ENCODE measurements at regions not wholly inside any gene's neighbourhood (a gene's known extent, or its start where the extent isn't known, plus 50 kb on each side); places are given as distances from the start of the nearest gene placed in this dataset.

DNA sequence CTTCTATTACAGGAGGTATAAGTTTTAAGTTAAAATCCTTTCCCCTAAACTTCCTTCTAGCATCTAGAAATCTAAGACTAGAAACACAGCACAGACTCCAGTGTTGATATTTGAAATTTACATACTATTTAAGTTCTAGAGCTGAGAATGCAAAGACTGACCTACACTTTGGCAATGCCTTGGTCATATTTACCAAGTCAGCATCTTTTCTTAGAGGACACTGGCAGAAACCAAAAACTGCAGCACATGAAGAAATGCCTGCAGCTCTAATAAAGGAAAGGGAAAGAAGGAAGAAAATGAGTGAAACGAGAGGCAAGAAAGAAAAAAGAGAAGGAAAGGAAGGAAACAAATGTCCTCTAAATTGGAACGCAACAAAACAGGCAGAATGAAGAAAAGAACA lies 443.7 kb upstream of the RASGEF1B start:
- no peaks in the 10 kb centered on the region for H3K27me3 ChIP-seq
- no peak overlapping the region for H3K27ac ChIP-seq
- no peaks in the 10 kb centered on the region for H3K36me3 ChIP-seq
- no peaks in the 10 kb centered on the region for H3K4me1 ChIP-seq
- H3K4me3 ChIP-seq: no peak overlapping the region
- TF ChIP-seq, protein P1, sequence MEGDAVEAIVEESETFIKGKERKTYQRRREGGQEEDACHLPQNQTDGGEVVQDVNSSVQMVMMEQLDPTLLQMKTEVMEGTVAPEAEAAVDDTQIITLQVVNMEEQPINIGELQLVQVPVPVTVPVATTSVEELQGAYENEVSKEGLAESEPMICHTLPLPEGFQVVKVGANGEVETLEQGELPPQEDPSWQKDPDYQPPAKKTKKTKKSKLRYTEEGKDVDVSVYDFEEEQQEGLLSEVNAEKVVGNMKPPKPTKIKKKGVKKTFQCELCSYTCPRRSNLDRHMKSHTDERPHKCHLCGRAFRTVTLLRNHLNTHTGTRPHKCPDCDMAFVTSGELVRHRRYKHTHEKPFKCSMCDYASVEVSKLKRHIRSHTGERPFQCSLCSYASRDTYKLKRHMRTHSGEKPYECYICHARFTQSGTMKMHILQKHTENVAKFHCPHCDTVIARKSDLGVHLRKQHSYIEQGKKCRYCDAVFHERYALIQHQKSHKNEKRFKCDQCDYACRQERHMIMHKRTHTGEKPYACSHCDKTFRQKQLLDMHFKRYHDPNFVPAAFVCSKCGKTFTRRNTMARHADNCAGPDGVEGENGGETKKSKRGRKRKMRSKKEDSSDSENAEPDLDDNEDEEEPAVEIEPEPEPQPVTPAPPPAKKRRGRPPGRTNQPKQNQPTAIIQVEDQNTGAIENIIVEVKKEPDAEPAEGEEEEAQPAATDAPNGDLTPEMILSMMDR (IDR thresholded peaks at IDR 0.05): no peak
- H3K9me3 ChIP-seq: no peaks in the 10 kb centered on the region
- no peak for DNase-seq (ENCODE audit: low spot score)

DNA sequence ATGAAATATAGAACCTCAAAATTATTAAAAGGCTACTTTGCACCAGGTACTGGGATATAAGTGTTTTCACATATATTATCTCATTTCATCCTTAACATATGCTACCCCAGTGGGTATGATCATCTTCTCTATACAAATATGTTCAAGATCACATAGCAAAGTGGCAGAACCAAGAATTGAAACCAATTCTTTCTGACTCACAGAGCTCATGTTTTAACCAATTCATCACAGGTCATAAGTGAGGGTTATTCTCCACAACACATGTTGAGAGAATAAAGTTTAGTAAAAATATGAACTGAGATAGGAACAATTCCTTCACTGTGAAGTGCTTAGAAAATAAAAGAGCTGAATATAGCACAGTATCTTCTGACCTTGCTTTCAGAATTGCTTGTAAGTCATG lies 442.9 kb upstream of the RASGEF1B start:
- Histone ChIP-seq H3K4me1 (no peaks in the 10 kb centered on the region), H3K4me3 (no peak overlapping the region), H3K36me3 (no peaks in the 10 kb centered on the region), H3K27ac (no peak overlapping the region), H3K27me3 (no peaks in the 10 kb centered on the region), H3K9me3 (no peaks in the 10 kb centered on the region)
- TF ChIP-seq, protein P1 (IDR thresholded peaks at IDR 0.05): no peak
- no peak for DNase-seq (ENCODE audit: low spot score)

DNA sequence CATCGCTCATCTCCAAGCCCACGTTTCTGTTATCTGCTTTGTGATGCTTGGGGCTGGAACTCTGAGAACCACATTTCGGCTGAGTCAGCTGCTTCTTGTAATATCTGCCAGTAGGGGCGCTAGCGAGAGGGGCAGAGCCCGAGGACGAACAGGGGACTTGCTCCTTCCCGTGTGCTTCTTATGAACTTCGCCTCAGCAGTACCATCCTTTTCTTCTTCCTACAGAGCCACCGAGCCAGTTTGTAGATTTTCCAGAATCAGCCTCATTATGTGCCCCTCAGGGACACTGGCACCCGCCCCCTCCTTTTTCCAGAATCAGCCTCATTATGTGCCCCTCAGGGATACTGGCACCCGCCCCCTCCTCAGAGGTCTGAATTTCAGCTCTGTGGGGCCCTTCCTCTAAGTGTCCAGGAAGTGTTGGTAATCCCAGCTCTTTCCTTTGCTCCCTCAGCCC lies 441.7 kb upstream of the RASGEF1B start:
- Histone ChIP-seq H3K9me3 (no peaks in the 10 kb centered on the region), H3K36me3 (no peaks in the 10 kb centered on the region), H3K27me3 (no peaks in the 10 kb centered on the region), H3K4me3 (no peak overlapping the region), H3K4me1 (no peaks in the 10 kb centered on the region), H3K27ac (no peak overlapping the region)
- TF ChIP-seq, protein P1 (IDR thresholded peaks at IDR 0.05): peak; percentile 46 to 75
- DNase-seq (ENCODE audit: low spot score): no peak

DNA sequence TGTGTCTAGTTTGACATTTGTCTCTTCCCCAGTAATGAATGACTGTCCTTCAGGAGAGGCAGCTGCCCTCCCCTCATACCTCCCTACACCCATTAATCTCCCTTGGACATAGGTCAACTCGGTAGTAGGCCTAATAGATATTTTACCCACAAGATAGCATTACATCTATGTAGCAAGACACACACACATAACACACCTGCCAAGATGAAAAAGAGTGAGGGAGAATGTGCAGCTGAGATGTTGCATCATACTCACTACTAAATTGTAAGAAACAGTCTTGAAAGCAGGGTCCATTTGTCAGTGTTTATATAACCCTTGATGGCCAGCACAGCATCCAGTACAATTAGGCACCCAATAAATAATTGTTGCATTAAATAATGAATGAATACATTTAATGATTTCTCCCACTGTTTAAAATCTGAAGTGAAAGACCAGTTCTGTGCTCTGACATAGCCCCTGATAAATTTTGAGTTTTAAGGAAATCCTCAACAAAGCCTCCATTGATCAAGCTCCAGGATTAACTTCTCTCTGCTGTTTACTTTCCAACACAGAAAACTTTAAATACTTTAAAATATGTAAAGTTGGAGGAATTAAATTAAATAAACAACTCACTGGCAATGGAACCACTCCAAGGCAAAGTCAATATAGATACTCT lies 440.8 kb upstream of the RASGEF1B start:
- no peaks in the 10 kb centered on the region for H3K9me3 ChIP-seq
- TF ChIP-seq, protein P1 (IDR thresholded peaks at IDR 0.05): no peak
- no peaks in the 10 kb centered on the region for H3K36me3 ChIP-seq

DNA sequence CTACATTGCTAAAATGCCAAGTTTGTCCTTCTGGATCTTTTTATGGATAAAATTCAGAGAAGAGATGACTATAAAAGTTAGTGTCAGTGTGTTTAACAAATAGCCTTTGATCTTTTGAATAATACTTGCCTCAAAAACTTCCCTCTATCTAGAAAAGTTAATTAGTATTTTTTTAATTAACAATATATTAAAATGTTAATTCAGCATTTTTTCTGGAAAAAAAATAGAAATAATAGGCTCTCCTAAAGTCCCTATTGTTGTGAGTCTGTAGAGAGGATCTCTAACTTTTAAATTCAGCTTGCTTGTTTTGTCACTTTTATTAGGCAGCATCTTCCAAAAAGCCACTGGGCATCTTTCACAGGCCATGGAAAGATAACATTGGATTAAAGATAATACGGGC lies 435.2 kb upstream of the RASGEF1B start:
- Histone ChIP-seq H3K9me3 (no peaks in the 10 kb centered on the region), H3K4me3 (no peak overlapping the region), H3K27me3 (no peaks in the 10 kb centered on the region), H3K36me3 (no peaks in the 10 kb centered on the region), H3K27ac (no peak overlapping the region), H3K4me1 (no peaks in the 10 kb centered on the region)
- DNase-seq (ENCODE audit: low spot score): no peak
- TF ChIP-seq, protein P1 (IDR thresholded peaks at IDR 0.05): no peak

More for the DNA sequence above, 440.8 kb upstream of the RASGEF1B start:
- Histone ChIP-seq H3K27me3 (no peaks in the 10 kb centered on the region), H3K4me3 (no peak overlapping the region), H3K27ac (no peak overlapping the region), H3K4me1 (no peaks in the 10 kb centered on the region)
- DNase-seq (ENCODE audit: low spot score): no peak

DNA sequence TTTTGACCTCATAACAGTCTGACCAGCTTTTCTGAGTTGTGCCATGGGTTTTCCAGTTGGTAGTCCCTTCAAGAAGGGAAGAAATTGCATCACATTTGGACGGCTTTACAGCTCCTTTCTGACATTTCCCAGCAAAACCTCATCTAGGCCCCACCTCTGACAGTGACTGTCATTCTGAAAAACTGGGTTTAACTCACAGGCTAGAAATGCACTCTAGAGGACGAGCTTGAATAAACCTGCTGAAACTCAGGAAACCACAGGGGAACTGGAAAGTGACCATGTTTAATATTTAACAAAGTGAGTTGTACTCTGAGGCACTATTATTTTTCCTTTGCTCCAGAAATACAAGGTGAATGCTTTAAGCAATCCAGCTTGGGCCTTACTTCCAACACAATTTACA lies 434.3 kb upstream of the RASGEF1B start:
- Histone ChIP-seq H3K4me1 (no peaks in the 10 kb centered on the region), H3K27ac (no peak overlapping the region), H3K9me3 (no peaks in the 10 kb centered on the region), H3K4me3 (no peak overlapping the region), H3K27me3 (no peaks in the 10 kb centered on the region), H3K36me3 (no peaks in the 10 kb centered on the region)
- DNase-seq (ENCODE audit: low spot score): no peak
- TF ChIP-seq, protein P1 (IDR thresholded peaks at IDR 0.05): no peak
